Thyroid gland (tissue), 4 donors: ENCODE measurements at regions not wholly inside any gene's neighbourhood (a gene's known extent, or its start where the extent isn't known, plus 50 kb on each side); places are given as distances from the start of the nearest gene placed in this dataset.

Experiments
- CTCF ChIP-seq, 6 experiments: fragments of 200-600 bp in 3 of 6; fragments of 450-650 bp in 3 of 6; sonication (generic) in 3 of 6; IDR thresholded peaks; one replicate each; pipeline ENCODE4 v1.5.1; 2016 to 2019; ENCODE audit warnings: antibody characterized with exemption in 6 of 6, mild to moderate bottlenecking in 2 of 6, inconsistent platforms in 1 of 6, moderate library complexity in 1 of 6
- POLR2A ChIP-seq, 2 donors: fragments of 450-650 bp; IDR thresholded peaks; one replicate each; pipeline ENCODE4 v1.6.1; 2017; ENCODE audit warnings: antibody characterized with exemption in 2 of 2, mild to moderate bottlenecking in 2 of 2, moderate library complexity in 1 of 2

GRCh38 chr5:122599000-122599399 is 175.9 kb upstream of the SNX2 start:
- TF ChIP-seq POLR2A (IDR thresholded peaks at IDR 0.05): no peak
- no peak for TF ChIP-seq CTCF (IDR thresholded peaks at IDR 0.05)
